ENCODE measurements at regions not wholly inside any gene's neighbourhood (a gene's known extent, or its start where the extent isn't known, plus 50 kb on each side); places are given as distances from the start of the nearest gene placed in this dataset.
A peak's percentile ranks its signal among the peaks of the same experiment; 100 is the strongest.

GRCh38 chr2:143936848-143937722, 582.8 kb downstream of the ZEB2 start:
- Histone ChIP-seq H3K27me3 (ENCODE audit: control insufficient read depth, insufficient read depth, low read length) (no peaks in the 10 kb centered on the region), H3K4me3 (ENCODE audit: low read depth, low read length) (peak overlapping the region; percentile 46)
- no peak for DNase-seq (ENCODE audit: low read depth)

DNA sequence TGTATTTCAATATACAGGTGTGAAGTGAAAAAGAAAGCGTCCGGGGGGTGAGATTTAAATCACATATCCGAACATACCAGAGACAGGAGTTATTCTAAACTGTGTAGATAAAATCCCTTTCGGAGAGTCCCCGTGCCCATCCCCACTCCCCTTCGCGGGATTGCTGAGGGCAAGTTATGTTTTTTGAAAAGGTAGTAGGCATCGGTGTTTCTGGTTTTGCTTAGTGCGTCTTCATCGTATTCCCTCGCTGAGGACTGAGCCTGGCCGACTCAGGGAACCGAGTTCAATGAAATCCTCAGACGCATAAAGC, 583.4 kb downstream of the ZEB2 start:
- Histone ChIP-seq H3K27me3 (ENCODE audit: control insufficient read depth, insufficient read depth, low read length) (no peaks in the 10 kb centered on the region), H3K4me3 (ENCODE audit: low read depth, low read length) (peak overlapping the region; percentile 46), H3K36me3 (ENCODE audit: control insufficient read depth, insufficient read depth, low read length) (no peaks in the 10 kb centered on the region)
- no peak for TF ChIP-seq CTCF (IDR thresholded peaks at IDR 0.05; ENCODE audit: insufficient read depth, low read length, poor library complexity, severe bottlenecking)
- no peak for DNase-seq (ENCODE audit: low read depth)

More at GRCh38 chr2:143936848-143937722, 582.8 kb downstream of the ZEB2 start:
- no peak for TF ChIP-seq CTCF (IDR thresholded peaks at IDR 0.05; ENCODE audit: insufficient read depth, low read length, poor library complexity, severe bottlenecking)
- no peaks in the 10 kb centered on the region for H3K36me3 ChIP-seq (ENCODE audit: control insufficient read depth, insufficient read depth, low read length)

DNA sequence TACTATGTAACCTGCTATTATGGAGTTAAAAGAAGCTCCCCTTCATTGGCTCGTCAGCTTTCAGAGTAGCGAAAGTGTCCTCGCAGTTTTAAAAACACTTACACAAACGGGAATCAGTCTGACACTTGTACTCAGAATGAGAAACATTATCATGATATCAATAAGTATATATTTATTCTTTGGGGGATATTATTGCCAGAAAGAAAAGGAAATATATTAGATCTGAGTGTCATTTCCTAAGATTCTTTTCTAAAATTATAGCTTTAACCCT, 584.5 kb downstream of the ZEB2 start:
- no peak for DNase-seq (ENCODE audit: low read depth)
- H3K4me3 ChIP-seq (ENCODE audit: low read depth, low read length): no peak overlapping the region
- no peaks in the 10 kb centered on the region for H3K27me3 ChIP-seq (ENCODE audit: control insufficient read depth, insufficient read depth, low read length)
- no peaks in the 10 kb centered on the region for H3K36me3 ChIP-seq (ENCODE audit: control insufficient read depth, insufficient read depth, low read length)
- no peak for TF ChIP-seq CTCF (IDR thresholded peaks at IDR 0.05; ENCODE audit: insufficient read depth, low read length, poor library complexity, severe bottlenecking)

- DNase-seq (ENCODE audit: low read depth): no peak
- no peaks in the 10 kb centered on the region for H3K27me3 ChIP-seq (ENCODE audit: control insufficient read depth, insufficient read depth, low read length)
- no peak overlapping the region for H3K4me3 ChIP-seq (ENCODE audit: low read depth, low read length)
These were observed 585.1 kb downstream of the ZEB2 start for GRCh38 chr2:143934626-143935481.

GRCh38 chr2:143933946-143934569, 585.9 kb downstream of the ZEB2 start:
- Histone ChIP-seq H3K27me3 (ENCODE audit: control insufficient read depth, insufficient read depth, low read length) (no peaks in the 10 kb centered on the region), H3K4me3 (ENCODE audit: low read depth, low read length) (no peak overlapping the region), H3K36me3 (ENCODE audit: control insufficient read depth, insufficient read depth, low read length) (no peaks in the 10 kb centered on the region)
- no peak for DNase-seq (ENCODE audit: low read depth)
- TF ChIP-seq CTCF (IDR thresholded peaks at IDR 0.05; ENCODE audit: insufficient read depth, low read length, poor library complexity, severe bottlenecking): no peak

More at GRCh38 chr2:143934626-143935481, 585.1 kb downstream of the ZEB2 start:
- TF ChIP-seq CTCF (IDR thresholded peaks at IDR 0.05; ENCODE audit: insufficient read depth, low read length, poor library complexity, severe bottlenecking): no peak
- no peaks in the 10 kb centered on the region for H3K36me3 ChIP-seq (ENCODE audit: control insufficient read depth, insufficient read depth, low read length)
